Rectal smooth muscle tissue (tissue), 1 donor: ENCODE measurements at regions not wholly inside any gene's neighbourhood (a gene's known extent, or its start where the extent isn't known, plus 50 kb on each side); places are given as distances from the start of the nearest gene placed in this dataset.

Experiments used
- H3K27ac ChIP-seq: one replicate; pipeline ENCODE4 v1.7.0; 2013; ENCODE audit warnings: low read depth, low read length, inconsistent platforms
- H3K27me3 ChIP-seq: one replicate; pipeline ENCODE4 v1.7.0; 2013; ENCODE audit warnings: low read length; ENCODE audit not compliant: control insufficient read depth, insufficient read depth
- H3K36me3 ChIP-seq: one replicate; pipeline ENCODE4 v1.7.0; 2013; ENCODE audit warnings: low read length; ENCODE audit not compliant: control insufficient read depth, insufficient read depth
- H3K4me1 ChIP-seq: one replicate; pipeline ENCODE4 v1.7.0; 2013; ENCODE audit warnings: low read length; ENCODE audit not compliant: control insufficient read depth, insufficient read depth
- H3K4me3 ChIP-seq: one replicate; pipeline ENCODE4 v1.7.0; 2013; ENCODE audit warnings: low read length
- H3K9ac ChIP-seq: one replicate; pipeline ENCODE4 v1.7.0; 2013; ENCODE audit warnings: low read length

DNA sequence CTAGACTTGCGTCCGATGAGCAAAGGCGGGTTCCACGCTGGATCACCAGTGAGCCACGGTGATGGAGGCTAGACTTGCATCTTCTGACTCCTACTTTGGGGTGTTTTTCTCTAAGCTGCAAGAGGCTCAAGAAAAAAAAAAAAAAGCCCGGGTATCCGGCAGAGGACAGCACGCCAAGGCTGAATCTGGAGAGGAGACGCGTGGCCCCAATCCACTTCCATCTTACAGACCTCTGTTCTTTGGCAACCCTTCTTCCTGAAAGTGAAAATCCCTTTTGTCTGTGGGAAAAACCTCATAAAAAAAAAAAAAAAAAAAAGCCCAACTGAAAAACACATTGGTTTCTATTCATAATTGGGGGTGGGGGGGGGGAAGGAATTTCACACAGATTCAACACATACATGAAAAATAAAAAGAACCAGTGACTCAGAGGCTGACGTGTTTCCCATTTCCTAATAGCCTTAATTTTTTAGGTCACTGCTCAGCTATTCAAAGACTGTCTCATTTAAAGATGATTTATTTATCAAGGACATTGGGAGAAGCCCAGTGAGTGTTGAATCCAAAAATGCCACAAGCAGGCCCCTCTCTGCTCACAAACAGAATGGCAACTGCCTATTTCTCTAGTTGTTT, 258.3 kb downstream of the FOXL1 start:
- Histone ChIP-seq H3K4me1 (no peaks in the 10 kb centered on the region), H3K36me3 (no peaks in the 10 kb centered on the region), H3K27ac (no peak overlapping the region), H3K27me3 (no peaks in the 10 kb centered on the region), H3K4me3 (no peak overlapping the region), H3K9ac (no peak overlapping the region)

DNA sequence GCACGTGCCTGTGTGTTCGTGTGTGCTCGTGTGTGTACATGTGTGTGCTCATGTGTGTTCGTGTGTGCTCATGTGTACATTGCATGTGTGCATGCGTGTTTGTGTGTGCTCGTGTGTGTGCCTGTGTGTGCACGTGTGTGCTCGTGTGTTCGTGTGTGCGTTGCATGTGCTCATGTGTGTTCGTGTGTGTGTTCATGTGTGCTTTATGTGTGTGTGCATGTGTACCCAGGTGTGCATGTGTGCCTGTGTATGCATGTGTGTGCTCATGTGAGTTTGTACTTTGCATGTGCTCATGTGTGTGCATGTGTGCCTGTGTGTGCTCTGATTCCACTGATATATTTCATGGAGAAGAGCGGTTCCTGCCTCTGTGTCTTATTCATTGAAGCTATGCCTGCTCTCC, 265.5 kb downstream of the FOXL1 start:
- no peaks in the 10 kb centered on the region for H3K36me3 ChIP-seq
- H3K4me1 ChIP-seq = no peaks in the 10 kb centered on the region
- H3K9ac ChIP-seq = no peak overlapping the region
- no peak overlapping the region for H3K27ac ChIP-seq
- H3K4me3 ChIP-seq = no peak overlapping the region
- peaks cover 9% of the 10 kb centered on the region for H3K27me3 ChIP-seq

DNA sequence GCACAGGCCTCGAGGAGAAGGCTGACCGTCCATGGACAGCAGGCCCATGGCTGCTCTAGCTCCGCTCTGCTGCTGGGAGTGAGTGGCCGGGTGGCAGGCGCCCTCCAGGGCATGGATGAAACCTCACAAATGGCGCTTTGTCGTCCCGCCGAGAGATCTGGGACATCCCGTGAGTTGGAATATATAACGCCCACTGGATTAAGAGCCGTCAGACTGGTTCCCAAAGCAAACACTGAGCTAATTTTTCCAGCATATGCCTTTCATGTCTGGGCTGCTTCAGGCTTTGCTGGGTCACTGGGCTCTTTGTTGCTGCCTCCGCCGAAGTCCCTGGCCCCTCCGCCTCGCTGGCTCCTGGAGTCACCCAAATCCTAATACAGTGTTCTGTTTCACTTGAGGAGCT, 266.3 kb downstream of the FOXL1 start:
- Histone ChIP-seq H3K27me3 (peaks cover 9% of the 10 kb centered on the region), H3K4me3 (no peak overlapping the region), H3K27ac (no peak overlapping the region), H3K9ac (no peak overlapping the region), H3K4me1 (no peaks in the 10 kb centered on the region), H3K36me3 (no peaks in the 10 kb centered on the region)

DNA sequence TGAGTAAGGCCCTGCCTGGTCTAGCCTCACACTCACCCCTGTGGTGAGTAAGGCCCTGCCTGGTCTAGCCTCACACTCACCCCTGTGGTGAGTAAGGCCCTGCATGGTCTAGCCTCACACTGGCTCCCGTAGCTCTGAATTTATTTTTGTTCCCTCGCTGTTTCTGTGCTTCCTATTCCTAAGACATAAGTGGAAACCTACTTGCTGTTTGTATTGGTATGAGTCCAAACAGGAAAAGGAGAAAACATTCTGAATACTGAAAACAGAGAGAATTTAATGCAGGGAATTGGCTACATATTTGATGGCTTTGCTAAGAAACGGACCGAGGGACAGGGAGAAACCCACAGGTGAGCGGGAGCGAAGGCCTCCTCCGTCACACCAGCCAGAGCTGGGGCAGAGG, 267.8 kb downstream of the FOXL1 start:
- Histone ChIP-seq H3K27me3 (peaks cover 9% of the 10 kb centered on the region), H3K27ac (no peak overlapping the region), H3K4me1 (no peaks in the 10 kb centered on the region), H3K36me3 (no peaks in the 10 kb centered on the region), H3K4me3 (no peak overlapping the region), H3K9ac (no peak overlapping the region)

DNA sequence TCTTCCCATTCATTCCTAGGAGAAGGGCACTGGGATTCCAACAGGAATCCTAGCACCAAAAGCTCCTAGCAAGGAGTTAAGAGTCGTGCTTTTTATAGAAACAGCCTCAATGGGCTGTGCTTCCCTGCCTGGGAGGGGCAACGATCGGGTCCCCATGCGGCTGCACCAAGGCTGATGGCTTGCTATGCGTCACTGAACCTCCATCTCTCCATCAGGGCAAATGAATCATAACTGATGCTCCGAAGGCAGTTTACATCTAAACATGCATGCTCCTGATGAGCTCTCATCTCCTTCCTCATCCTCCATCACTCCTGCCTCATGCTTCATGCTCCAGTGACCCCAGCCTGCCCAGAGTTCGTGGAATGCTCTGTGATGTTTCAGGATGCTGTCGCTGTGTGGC, 270.5 kb downstream of the FOXL1 start:
- no peaks in the 10 kb centered on the region for H3K4me1 ChIP-seq
- peaks cover 9% of the 10 kb centered on the region for H3K27me3 ChIP-seq
- H3K27ac ChIP-seq = no peak overlapping the region
- H3K4me3 ChIP-seq = no peak overlapping the region
- no peak overlapping the region for H3K9ac ChIP-seq
- no peaks in the 10 kb centered on the region for H3K36me3 ChIP-seq

DNA sequence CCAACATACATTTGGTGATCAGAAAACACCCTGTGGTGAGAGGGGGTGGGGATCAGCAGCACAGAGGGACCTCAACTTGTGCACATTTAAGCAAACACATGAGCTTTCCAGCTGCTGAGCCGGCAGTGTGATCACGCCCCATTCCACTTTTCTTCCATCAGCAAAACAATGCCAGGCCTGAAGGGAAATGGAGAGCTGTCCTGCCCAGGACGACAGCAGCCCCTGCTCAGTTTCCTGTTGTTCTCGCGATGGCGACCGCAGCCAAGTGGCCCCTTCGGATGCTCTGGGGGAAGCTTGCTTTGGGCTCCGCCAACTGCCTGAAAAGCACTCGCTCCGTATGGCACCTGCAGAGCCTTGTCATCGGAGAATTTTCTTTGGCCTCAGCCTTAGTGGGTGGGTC, 272.3 kb downstream of the FOXL1 start:
- Histone ChIP-seq H3K4me3 (no peak overlapping the region), H3K9ac (no peak overlapping the region), H3K27me3 (peaks cover 9% of the 10 kb centered on the region), H3K36me3 (no peaks in the 10 kb centered on the region), H3K27ac (no peak overlapping the region), H3K4me1 (no peaks in the 10 kb centered on the region)

DNA sequence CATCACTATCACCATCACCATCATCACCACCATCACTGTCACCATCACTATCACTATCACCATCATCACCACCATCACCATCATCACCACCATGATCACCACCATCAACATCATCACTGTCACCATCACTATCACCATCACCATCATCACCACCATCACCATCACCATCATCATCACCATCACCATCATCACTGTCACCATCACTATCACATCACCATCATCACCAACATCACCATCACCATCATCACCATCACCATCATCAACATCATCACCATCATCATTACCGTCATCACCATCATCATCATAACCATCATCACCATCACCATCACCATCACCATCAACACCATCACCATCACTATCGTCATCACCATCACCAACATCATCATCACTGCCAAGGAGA, 273.8 kb downstream of the FOXL1 start:
- Histone ChIP-seq H3K27me3 (peaks cover 9% of the 10 kb centered on the region), H3K4me3 (no peak overlapping the region), H3K36me3 (no peaks in the 10 kb centered on the region), H3K4me1 (no peaks in the 10 kb centered on the region), H3K9ac (no peak overlapping the region), H3K27ac (no peak overlapping the region)

DNA sequence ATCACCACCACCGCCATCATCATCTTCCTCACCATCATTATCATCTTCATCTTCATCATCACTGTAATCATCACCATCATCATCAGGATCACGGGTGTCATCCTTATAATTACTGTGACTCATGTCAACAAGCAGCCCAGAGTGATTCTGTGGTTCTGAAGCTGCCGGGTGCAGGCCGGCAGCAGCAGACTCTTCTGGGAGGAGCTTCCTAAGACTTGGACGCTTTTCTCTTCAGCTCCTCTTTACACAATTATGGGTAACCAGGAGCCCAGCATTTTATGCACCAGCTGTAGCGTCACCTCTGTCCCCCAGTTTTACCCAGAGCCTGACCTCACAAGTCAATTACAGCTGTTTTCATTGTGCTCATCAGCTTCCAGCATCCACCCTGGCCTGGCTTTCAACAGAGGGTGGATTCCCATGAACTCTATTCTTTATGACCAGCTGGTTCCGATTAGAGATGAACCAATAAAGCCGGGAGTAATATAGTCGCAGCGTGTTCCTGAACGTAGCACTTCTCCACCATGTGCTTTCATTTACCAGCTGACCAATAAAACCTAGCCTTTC, 275.8 kb downstream of the FOXL1 start:
- Histone ChIP-seq H3K36me3 (no peaks in the 10 kb centered on the region), H3K4me3 (no peak overlapping the region), H3K27me3 (no peaks in the 10 kb centered on the region), H3K9ac (no peak overlapping the region), H3K4me1 (no peaks in the 10 kb centered on the region), H3K27ac (no peak overlapping the region)

DNA sequence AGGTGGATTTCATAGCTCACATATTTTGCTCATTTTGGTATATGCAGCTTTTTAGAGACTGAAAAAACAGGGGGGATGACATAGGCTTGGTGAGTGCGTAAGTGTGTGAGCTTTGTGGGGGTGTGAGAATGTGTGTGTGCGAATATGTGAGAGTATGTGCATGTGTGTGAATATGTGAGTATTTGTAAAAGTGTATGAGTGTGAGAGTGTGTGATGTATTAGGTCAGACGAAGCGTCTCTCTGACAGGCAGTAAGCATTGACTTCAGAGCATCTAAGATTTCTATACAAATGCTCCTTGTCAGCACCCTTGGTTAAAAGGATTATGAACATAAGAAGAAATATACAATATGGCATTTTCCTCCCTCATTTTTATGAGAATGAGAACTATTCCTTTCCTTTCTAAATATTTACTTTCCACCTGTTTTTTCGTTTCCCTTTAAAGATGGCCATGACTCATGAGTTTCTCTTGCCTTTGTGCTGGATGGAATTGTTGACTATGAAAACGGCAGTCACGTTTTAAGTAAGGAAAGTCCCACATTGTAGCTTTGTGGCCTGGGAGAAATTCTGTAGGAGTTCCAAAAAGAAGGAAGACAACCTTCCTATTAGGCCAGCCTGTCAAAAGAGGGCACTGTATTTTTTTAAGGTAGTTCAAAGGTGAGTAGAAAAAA, 276.4 kb downstream of the FOXL1 start:
- Histone ChIP-seq H3K27me3 (no peaks in the 10 kb centered on the region), H3K36me3 (no peaks in the 10 kb centered on the region), H3K27ac (no peak overlapping the region), H3K4me1 (no peaks in the 10 kb centered on the region), H3K9ac (no peak overlapping the region), H3K4me3 (no peak overlapping the region)

DNA sequence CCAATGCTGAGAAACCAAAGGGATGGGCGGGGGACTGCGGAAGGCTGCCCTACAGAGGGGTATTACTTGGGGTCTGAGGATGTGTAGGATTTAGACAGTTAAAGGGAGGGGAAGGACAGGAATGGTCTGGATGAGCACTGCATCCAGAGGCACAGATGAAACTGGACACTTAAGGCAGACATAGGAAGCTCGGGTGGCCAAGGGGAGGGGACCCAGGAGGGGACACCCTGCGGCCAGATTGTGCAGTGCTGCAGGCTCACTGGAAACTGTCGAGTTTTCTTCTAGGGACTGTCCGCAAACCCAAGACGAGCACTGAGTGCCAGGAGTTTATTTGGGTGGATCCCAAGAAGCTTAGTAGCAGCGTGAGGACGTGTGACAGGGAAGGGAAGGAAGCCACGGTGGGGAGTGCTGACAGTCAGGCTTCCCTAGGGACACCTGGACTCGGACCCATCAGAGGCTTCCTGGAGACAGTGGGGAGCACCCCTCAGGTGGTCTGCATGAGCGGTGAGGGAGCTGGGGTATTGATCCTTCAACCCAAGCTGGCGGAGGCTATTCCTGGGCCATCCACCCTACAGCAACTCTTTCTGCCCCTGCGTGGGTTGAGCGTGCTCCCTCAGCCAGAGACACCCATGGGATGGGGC, 278.7 kb downstream of the FOXL1 start:
- H3K4me3 ChIP-seq = no peak overlapping the region
- H3K9ac ChIP-seq = no peak overlapping the region
- H3K36me3 ChIP-seq = no peaks in the 10 kb centered on the region
- no peaks in the 10 kb centered on the region for H3K27me3 ChIP-seq
- no peaks in the 10 kb centered on the region for H3K4me1 ChIP-seq
- no peak overlapping the region for H3K27ac ChIP-seq

DNA sequence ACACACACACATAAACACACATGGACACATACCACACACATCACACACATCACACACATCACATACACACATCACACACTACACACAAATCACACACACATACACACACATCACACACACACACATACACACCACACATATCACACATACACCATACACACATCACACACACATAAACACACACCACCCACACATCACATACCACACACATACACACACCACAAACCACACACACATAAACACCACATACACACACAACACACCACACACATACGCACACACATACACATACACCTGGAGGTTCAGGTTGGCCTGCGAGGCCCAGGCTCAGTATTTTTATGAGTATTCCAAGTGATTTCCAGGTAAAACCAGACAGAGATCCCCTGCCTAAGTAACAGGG, 279.5 kb downstream of the FOXL1 start:
- H3K9ac ChIP-seq = no peak overlapping the region
- H3K4me3 ChIP-seq = no peak overlapping the region
- H3K27ac ChIP-seq = no peak overlapping the region
- H3K27me3 ChIP-seq = no peaks in the 10 kb centered on the region
- no peaks in the 10 kb centered on the region for H3K4me1 ChIP-seq
- no peaks in the 10 kb centered on the region for H3K36me3 ChIP-seq

DNA sequence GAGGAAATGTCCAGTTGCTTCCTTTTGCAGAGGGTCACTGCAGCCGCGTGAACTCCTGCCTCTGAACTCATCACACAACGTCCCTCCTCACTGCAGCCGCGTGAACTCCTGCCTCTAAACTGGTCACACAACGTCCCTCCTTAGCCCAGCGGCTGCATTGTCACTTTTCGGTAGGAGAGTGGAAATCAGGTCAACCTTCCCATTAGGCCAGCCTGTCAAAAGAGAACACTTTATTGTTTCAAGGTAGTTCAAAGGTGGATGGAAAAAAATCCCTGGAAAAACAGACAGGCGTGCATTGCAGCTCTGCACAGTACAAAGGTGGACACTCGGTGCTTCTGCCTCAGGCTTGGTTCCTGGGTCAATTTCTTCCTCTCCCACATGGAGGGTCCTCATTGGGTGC, 280.2 kb downstream of the FOXL1 start:
- Histone ChIP-seq H3K27ac (no peak overlapping the region), H3K9ac (no peak overlapping the region), H3K4me3 (no peak overlapping the region), H3K4me1 (no peaks in the 10 kb centered on the region), H3K36me3 (no peaks in the 10 kb centered on the region), H3K27me3 (no peaks in the 10 kb centered on the region)
